OCI-LY7 (cell line): ENCODE measurements at regions not wholly inside any gene's neighbourhood (a gene's known extent, or its start where the extent isn't known, plus 50 kb on each side); places are given as distances from the start of the nearest gene placed in this dataset.

ENCODE experiments used
- BruUV-seq: library from RNA; stranded (reverse); fragments of 400-500 nt; replicated peaks from 2 replicates; lab custom pipeline; 2021; lab: Mats Ljungman, UMichigan
- CTCF ChIA-PET: fragments of 300-600 bp; sonication (Branson Sonifier 250); formaldehyde crosslinking; loops from one replicate; lab custom pipeline; 2022; ENCODE audit warnings: antibody characterized with exemption; ENCODE audit not compliant: unreplicated experiment; lab: Charles Lee
- POLR2A ChIA-PET: fragments of 300-600 bp; sonication (Branson Sonifier 250); formaldehyde crosslinking; loops from one replicate; lab custom pipeline; 2022; ENCODE audit warnings: antibody characterized with exemption; lab: Charles Lee
- DNase-seq: peaks from one replicate; pipeline ENCODE4 v3.0.0-alpha.2; 2015; ENCODE audit warnings: low spot score
- H2AFZ ChIP-seq: fragments of 200-600 bp; sonication (generic), shearing (Covaris generic); 2 replicates; pipeline ENCODE4 v1.6.1; 2014; ENCODE audit warnings: mild to moderate bottlenecking, antibody characterized with exemption, low read length, moderate library complexity
- H3K27ac ChIP-seq: fragments of 200-600 bp; sonication (generic); 2 replicates; pipeline ENCODE4 v1.5.1; 2014; ENCODE audit warnings: mixed run types, low read depth, mild to moderate bottlenecking, moderate library complexity, low read length, inconsistent platforms; ENCODE audit not compliant: poor library complexity, severe bottlenecking
- H3K36me3 ChIP-seq: fragments of 200-600 bp; sonication (generic); 2 replicates; pipeline ENCODE4 v1.6.1; 2014; ENCODE audit warnings: mild to moderate bottlenecking, antibody characterized with exemption, low read length, moderate library complexity, mixed read lengths; ENCODE audit not compliant: insufficient read depth
- H3K4me1 ChIP-seq: fragments of 200-600 bp; sonication (generic); 2 replicates; pipeline ENCODE4 v1.5.1; 2014; ENCODE audit warnings: mild to moderate bottlenecking, low read length; ENCODE audit not compliant: insufficient read depth, poor library complexity, severe bottlenecking
- H3K4me2 ChIP-seq: fragments of 200-600 bp; sonication (generic); 2 replicates; pipeline ENCODE4 v1.6.1; 2014; ENCODE audit warnings: mild to moderate bottlenecking, low read length
- H3K4me3 ChIP-seq: fragments of 200-600 bp; sonication (generic); 2 replicates; pipeline ENCODE4 v1.5.1; 2014; ENCODE audit warnings: mild to moderate bottlenecking, low read depth, low read length; ENCODE audit not compliant: poor library complexity, severe bottlenecking
- H3K79me2 ChIP-seq: fragments of 200-600 bp; sonication (generic); 2 replicates; pipeline ENCODE4 v1.6.1; 2016; ENCODE audit warnings: low read depth, mild to moderate bottlenecking, low read length, moderate library complexity, mixed read lengths; ENCODE audit not compliant: insufficient read depth
- H3K9me2 ChIP-seq: fragments of 200-600 bp; sonication (generic); 2 replicates; pipeline ENCODE4 v1.6.1; 2016; ENCODE audit warnings: mild to moderate bottlenecking, low read length, mixed read lengths; ENCODE audit not compliant: insufficient read depth
- H3K9me3 ChIP-seq: fragments of 200-600 bp; sonication (generic); 2 replicates; pipeline ENCODE4 v1.6.1; 2014; ENCODE audit warnings: mild to moderate bottlenecking, mixed run types, low read length, mixed read lengths
- H4K20me1 ChIP-seq: fragments of 200-600 bp; sonication (generic); 2 replicates; pipeline ENCODE4 v1.6.1; 2014; ENCODE audit warnings: mild to moderate bottlenecking, antibody characterized with exemption, low read length, moderate library complexity, mixed read lengths; ENCODE audit not compliant: insufficient read depth
- EZH2phosphoT487 ChIP-seq: fragments of 200-600 bp; sonication (generic); IDR thresholded peaks from 2 replicates; pipeline ENCODE4 v1.6.1; 2018; ENCODE audit warnings: low read depth, borderline replicate concordance, mild to moderate bottlenecking, mixed run types, antibody characterized with exemption, low read length, moderate library complexity, mixed read lengths
- intact Hi-C: fragments of 100-400 bp; cut with micrococcal nuclease; formaldehyde crosslinking; loops from one replicate; pipeline ENCODE4 v1.10.0; 2022; ENCODE audit not compliant: unreplicated experiment
- TF ChIP-seq, protein P1 (sequence below): fragments of 200-600 bp; sonication (generic); conservative IDR thresholded peaks from 2 replicates; pipeline ENCODE4 v1.5.1; 2014; ENCODE audit warnings: mild to moderate bottlenecking, antibody characterized with exemption, low read length, moderate library complexity, mixed read lengths

DNA sequence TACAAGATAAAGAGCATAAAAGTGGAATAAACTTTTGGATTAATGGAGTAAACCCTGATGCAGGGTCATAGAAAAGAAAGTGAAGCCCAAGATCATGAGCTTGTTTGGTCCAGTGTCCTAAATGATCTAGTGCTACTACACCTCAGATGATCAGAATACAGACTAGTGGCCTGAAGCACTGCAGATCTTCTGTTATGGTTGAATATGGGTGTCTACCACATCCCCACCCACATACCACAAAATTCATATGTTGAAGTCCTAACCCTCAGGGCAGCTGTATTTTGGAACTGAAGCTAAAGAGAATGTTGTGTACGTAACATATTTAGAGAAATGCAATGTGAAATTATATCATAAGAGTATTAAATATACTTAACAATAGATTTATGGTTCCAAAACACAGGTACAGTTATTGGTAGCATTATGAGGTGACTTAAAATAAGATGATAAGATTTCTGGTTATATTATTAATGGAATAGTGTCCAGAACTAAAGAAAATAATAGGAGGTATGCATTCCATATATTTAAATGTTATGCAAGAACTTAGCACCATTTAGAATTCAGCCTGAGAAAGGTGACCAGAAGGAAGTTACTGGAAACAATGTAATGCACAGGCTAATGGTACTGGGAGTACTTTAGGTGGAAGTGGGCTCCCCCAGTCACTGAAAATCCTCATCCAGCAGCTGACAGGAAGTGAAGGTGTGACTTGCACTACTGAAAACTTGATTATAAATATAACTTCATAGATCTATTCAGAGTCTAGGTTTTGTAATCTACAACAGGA lies 1155.1 kb downstream of the TAF11L14 start:
- H3K79me2 ChIP-seq: no peaks in the 10 kb centered on the region
- no peak overlapping the region for H2AFZ ChIP-seq
- H3K9me2 ChIP-seq: no peaks in the 10 kb centered on the region
- H3K27ac ChIP-seq: no peak overlapping the region
- ChIA-PET POLR2A (interaction anchor here (0.5 to 1.0 kb wide), 5 partner anchors 9 to 1705 kb away, joined by 3 to 4 read pairs (median 3); no protein-coding TSS in a partner anchor), CTCF (no interaction called here)
- no peak overlapping the region for H3K4me2 ChIP-seq
- no peak overlapping the region for H3K4me3 ChIP-seq
- intact Hi-C loops: no loop called here
- no peaks in the 10 kb centered on the region for H4K20me1 ChIP-seq
- no peaks in the 10 kb centered on the region for H3K36me3 ChIP-seq
- TF ChIP-seq, protein P1, sequence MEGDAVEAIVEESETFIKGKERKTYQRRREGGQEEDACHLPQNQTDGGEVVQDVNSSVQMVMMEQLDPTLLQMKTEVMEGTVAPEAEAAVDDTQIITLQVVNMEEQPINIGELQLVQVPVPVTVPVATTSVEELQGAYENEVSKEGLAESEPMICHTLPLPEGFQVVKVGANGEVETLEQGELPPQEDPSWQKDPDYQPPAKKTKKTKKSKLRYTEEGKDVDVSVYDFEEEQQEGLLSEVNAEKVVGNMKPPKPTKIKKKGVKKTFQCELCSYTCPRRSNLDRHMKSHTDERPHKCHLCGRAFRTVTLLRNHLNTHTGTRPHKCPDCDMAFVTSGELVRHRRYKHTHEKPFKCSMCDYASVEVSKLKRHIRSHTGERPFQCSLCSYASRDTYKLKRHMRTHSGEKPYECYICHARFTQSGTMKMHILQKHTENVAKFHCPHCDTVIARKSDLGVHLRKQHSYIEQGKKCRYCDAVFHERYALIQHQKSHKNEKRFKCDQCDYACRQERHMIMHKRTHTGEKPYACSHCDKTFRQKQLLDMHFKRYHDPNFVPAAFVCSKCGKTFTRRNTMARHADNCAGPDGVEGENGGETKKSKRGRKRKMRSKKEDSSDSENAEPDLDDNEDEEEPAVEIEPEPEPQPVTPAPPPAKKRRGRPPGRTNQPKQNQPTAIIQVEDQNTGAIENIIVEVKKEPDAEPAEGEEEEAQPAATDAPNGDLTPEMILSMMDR: no peak
- no peak for TF ChIP-seq EZH2phosphoT487
- no peak for DNase-seq
- no peaks in the 10 kb centered on the region for H3K9me3 ChIP-seq
- no peaks in the 10 kb centered on the region for H3K4me1 ChIP-seq
- no TSS peak for BruUV-seq

- ChIA-PET POLR2A (interaction anchor here (0.5 to 0.6 kb wide), 2 partner anchors 11 to 756 kb away, joined by 3 to 4 read pairs; no protein-coding TSS in a partner anchor), CTCF (no interaction called here)
- Histone ChIP-seq H3K4me3 (no peak overlapping the region), H3K9me3 (no peaks in the 10 kb centered on the region), H2AFZ (no peak overlapping the region), H3K27ac (no peak overlapping the region), H3K79me2 (no peaks in the 10 kb centered on the region), H3K9me2 (no peaks in the 10 kb centered on the region), H3K36me3 (no peaks in the 10 kb centered on the region), H4K20me1 (no peaks in the 10 kb centered on the region), H3K4me2 (no peak overlapping the region), H3K4me1 (no peaks in the 10 kb centered on the region)
- intact Hi-C loops: no loop called here
- no TSS peak for BruUV-seq
- no peak for TF ChIP-seq EZH2phosphoT487
- TF ChIP-seq, protein P1: no peak
- DNase-seq: no peak
These were observed 1157.9 kb downstream of the TAF11L14 start for GRCh38 chr5:18792145-18792544.

- Histone ChIP-seq H2AFZ (no peak overlapping the region), H3K4me3 (no peak overlapping the region), H3K9me2 (no peaks in the 10 kb centered on the region), H3K79me2 (no peaks in the 10 kb centered on the region), H3K9me3 (no peaks in the 10 kb centered on the region), H3K4me1 (no peaks in the 10 kb centered on the region), H3K4me2 (no peak overlapping the region), H3K36me3 (no peaks in the 10 kb centered on the region), H3K27ac (no peak overlapping the region), H4K20me1 (no peaks in the 10 kb centered on the region)
- ChIA-PET POLR2A (interaction anchor here (0.9 to 1.0 kb wide), 4 partner anchors 12 to 1373 kb away, joined by 3 read pairs; no protein-coding TSS in a partner anchor), CTCF (no interaction called here)
- intact Hi-C loops: no loop called here
- no peak for TF ChIP-seq EZH2phosphoT487
- TF ChIP-seq, protein P1: no peak
- no peak for DNase-seq
- BruUV-seq: no TSS peak
These were observed 1163.0 kb downstream of the TAF11L14 start for GRCh38 chr5:18797222-18797621.
